B cell (primary cell): ENCODE measurements at regions not wholly inside any gene's neighbourhood (a gene's known extent, or its start where the extent isn't known, plus 50 kb on each side); places are given as distances from the start of the nearest gene placed in this dataset.

Experiments used
- ATAC-seq: fragments of 200-7000 bp; cut with Tn5 transposase; one replicate; pipeline ENCODE4 v1.10.0; 2021; ENCODE audit warnings: low read depth, mild to moderate bottlenecking, moderate number of reproducible peaks, moderate library complexity
- CTCF ChIA-PET: fragments of 350-600 bp; sonication (Branson Sonifier 250); formaldehyde crosslinking; loops from one replicate; lab custom pipeline; 2021; ENCODE audit warnings: antibody characterized with exemption, inconsistent platforms; lab: Charles Lee
- POLR2A ChIA-PET: fragments of 350-600 bp; sonication (Branson Sonifier 250); formaldehyde crosslinking; loops from one replicate; lab custom pipeline; 2021; ENCODE audit warnings: antibody characterized with exemption; lab: Charles Lee
- DNase-seq: peaks from one replicate; pipeline ENCODE4 v3.0.0; 2013
- H2AFZ ChIP-seq: 2 replicates; pipeline ENCODE4 v1.6.1; 2012; ENCODE audit warnings: mild to moderate bottlenecking, low read depth, low read length; ENCODE audit not compliant: insufficient read depth, poor library complexity, severe bottlenecking
- H3K27ac ChIP-seq, 2 donors: 1 replicate in 1 of 2; 2 replicates in 1 of 2; pipeline ENCODE4 v1.5.1; 2012 to 2013; ENCODE audit warnings: low read length in 2 of 2, mild to moderate bottlenecking in 2 of 2, moderate library complexity in 1 of 2
- H3K27me3 ChIP-seq, 4 experiments: fragments of 200-600 bp in 1 of 4; sonication (generic) in 1 of 4; replicated peaks in 1 of 4; 1 replicate in 2 of 4; 2 replicates in 2 of 4; pipeline versions ENCODE4 v1.6.1 to v1.7.0; 2013 to 2016; ENCODE audit warnings: low read length in 3 of 4, mild to moderate bottlenecking in 2 of 4, mixed read lengths in 1 of 4, moderate library complexity in 1 of 4; ENCODE audit not compliant: insufficient read depth in 4 of 4, control insufficient read depth in 3 of 4; ENCODE audit errors: control extremely low read depth in 1 of 4
- H3K36me3 ChIP-seq, 2 experiments: replicated peaks in 1 of 2; 1 replicate in 1 of 2; 2 replicates in 1 of 2; pipeline versions ENCODE4 v1.6.1 to v1.7.1; 2013; ENCODE audit warnings: low read length in 1 of 2; ENCODE audit not compliant: insufficient read depth in 2 of 2, control insufficient read depth in 1 of 2; ENCODE audit errors: control extremely low read depth in 1 of 2, extremely low read depth in 1 of 2
- H3K4me1 ChIP-seq, 2 donors: fragments of 200-600 bp in 1 of 2; sonication (generic) in 1 of 2; 1 replicate in 1 of 2; 2 replicates in 1 of 2; pipeline versions ENCODE4 v1.5.1 to v1.6.1; 2013 to 2017; ENCODE audit warnings: low read length in 2 of 2; ENCODE audit not compliant: control insufficient read depth in 2 of 2, insufficient read depth in 2 of 2
- H3K4me2 ChIP-seq: replicated peaks from 2 replicates; pipeline ENCODE3; 2012; ENCODE audit warnings: mild to moderate bottlenecking, low read depth, low read length; ENCODE audit not compliant: poor library complexity, severe bottlenecking
- H3K4me3 ChIP-seq, 5 experiments: fragments of 200-600 bp in 1 of 5; sonication (generic) in 1 of 5; 1 replicate in 3 of 5; 2 replicates in 2 of 5; pipeline versions ENCODE4 v1.5.1 to v1.7.0; 2011 to 2016; ENCODE audit warnings: low read length in 4 of 5, mild to moderate bottlenecking in 4 of 5, low read depth in 2 of 5, control low read depth in 1 of 5, moderate library complexity in 1 of 5; ENCODE audit not compliant: insufficient read depth in 1 of 5; ENCODE audit errors: control extremely low read depth in 1 of 5, extremely low read depth in 1 of 5
- H3K79me2 ChIP-seq: fragments of 200-600 bp; sonication (generic); one replicate; pipeline ENCODE4 v1.6.0; 2016; ENCODE audit warnings: low read length; ENCODE audit not compliant: control insufficient read depth, insufficient read depth
- H3K9ac ChIP-seq: fragments of 200-600 bp; sonication (generic); 2 replicates; pipeline ENCODE4 v1.6.1; 2017; ENCODE audit warnings: mild to moderate bottlenecking, low read length, moderate library complexity
- H3K9me3 ChIP-seq, 3 donors: one replicate each; pipeline versions ENCODE4 v1.6.1 to v1.7.1; 2013; ENCODE audit warnings: low read length in 2 of 3; ENCODE audit not compliant: control insufficient read depth in 2 of 3, insufficient read depth in 1 of 3; ENCODE audit errors: control extremely low read depth in 1 of 3
- H4K20me1 ChIP-seq: 2 replicates; pipeline ENCODE4 v1.6.0; 2012; ENCODE audit warnings: mild to moderate bottlenecking, low read length; ENCODE audit not compliant: insufficient read depth, control insufficient read depth, poor library complexity, severe bottlenecking
- H3K27ac Mint-ChIP-seq: one replicate; pipeline ENCODE4 v1.8.0; 2021; ENCODE audit warnings: mixed read lengths
- H3K27me3 Mint-ChIP-seq: one replicate; pipeline ENCODE4 v1.8.0; 2021; ENCODE audit warnings: mixed read lengths
- H3K4me1 Mint-ChIP-seq: one replicate; pipeline ENCODE4 v1.8.0; 2021; ENCODE audit warnings: mixed read lengths
- H3K4me3 Mint-ChIP-seq: one replicate; pipeline ENCODE4 v1.8.0; 2021; ENCODE audit warnings: mixed read lengths
- H3K9me3 Mint-ChIP-seq: one replicate; pipeline ENCODE4 v1.8.0; 2022; ENCODE audit warnings: mixed read lengths; ENCODE audit not compliant: insufficient read depth
- CTCF ChIP-seq: fragments of 200-600 bp; IDR thresholded peaks from one replicate; pipeline ENCODE4 v1.8.0; 2022; ENCODE audit warnings: antibody characterized with exemption, mild to moderate bottlenecking
- EZH2 ChIP-seq: IDR thresholded peaks from 2 replicates; pipeline ENCODE4 v1.6.1; 2012; ENCODE audit warnings: borderline replicate concordance, low read depth, mild to moderate bottlenecking, moderate library complexity, low read length; ENCODE audit not compliant: insufficient read depth, poor library complexity, severe bottlenecking
- WGBS: methylation state at CpG from one replicate; pipeline ENCODE4 v1.1.5; 2013; ENCODE audit warnings: missing lambda C conversion rate; ENCODE audit not compliant: insufficient coverage; 5-methylcytosine and 5-hydroxymethylcytosine counted together
- intact Hi-C: fragments of 100-400 bp; cut with micrococcal nuclease; formaldehyde crosslinking; loops from one replicate; pipeline ENCODE4 v1.10.0; 2022

- no peaks in the 10 kb centered on the region for H3K9me3 ChIP-seq
- Mint-ChIP-seq H3K4me3 (no peak overlapping the region), H3K9me3 (no peaks in the 10 kb centered on the region), H3K27me3 (no peaks in the 10 kb centered on the region), H3K27ac (no peak overlapping the region), H3K4me1 (no peaks in the 10 kb centered on the region)
- no peak overlapping the region for H3K4me2 ChIP-seq
- no peak overlapping the region for H3K4me3 ChIP-seq
- 100% methylated on average over 1 of the region's 5 CpGs for WGBS
- intact Hi-C loops, result no loop called here
- no peaks in the 10 kb centered on the region for H3K36me3 ChIP-seq
- CTCF ChIA-PET, result no interaction called here
- POLR2A ChIA-PET, result no interaction called here
- no peaks in the 10 kb centered on the region for H3K4me1 ChIP-seq
- no peaks in the 10 kb centered on the region for H3K27me3 ChIP-seq
- no peak overlapping the region for H3K9ac ChIP-seq
- no peaks in the 10 kb centered on the region for H3K79me2 ChIP-seq
- H2AFZ ChIP-seq, result no peak overlapping the region
- DNase-seq (no peak), ATAC-seq (no peak)
- no peaks in the 10 kb centered on the region for H4K20me1 ChIP-seq
- no peak for TF ChIP-seq EZH2
- TF ChIP-seq CTCF, result no peak
- no peak overlapping the region for H3K27ac ChIP-seq
Observed at GRCh38 chr9:78745331-78745730, 448.4 kb downstream of the PSAT1 start.

- ChIA-PET POLR2A (no interaction called here), CTCF (no interaction called here)
- Histone ChIP-seq H3K9ac (no peak overlapping the region), H3K9me3 (no peaks in the 10 kb centered on the region), H4K20me1 (no peaks in the 10 kb centered on the region), H3K27me3 (no peaks in the 10 kb centered on the region), H3K36me3 (no peaks in the 10 kb centered on the region), H2AFZ (no peak overlapping the region), H3K27ac (no peak overlapping the region), H3K4me1 (no peaks in the 10 kb centered on the region), H3K4me3 (no peak overlapping the region), H3K4me2 (no peak overlapping the region), H3K79me2 (no peaks in the 10 kb centered on the region)
- WGBS, result no CpG with 5 or more reads among the region's 3 CpGs
- no peak overlapping the region for H3K27ac Mint-ChIP-seq
- no peaks in the 10 kb centered on the region for H3K27me3 Mint-ChIP-seq
- TF ChIP-seq EZH2 (no peak), CTCF (no peak)
- ATAC-seq (no peak), DNase-seq (no peak)
- no peaks in the 10 kb centered on the region for H3K4me1 Mint-ChIP-seq
- no peaks in the 10 kb centered on the region for H3K9me3 Mint-ChIP-seq
- no peak overlapping the region for H3K4me3 Mint-ChIP-seq
- intact Hi-C loops, result no loop called here
Observed at GRCh38 chr9:78746010-78746409, 449.1 kb downstream of the PSAT1 start.
